BE2C (cell line): ENCODE measurements at regions not wholly inside any gene's neighbourhood (a gene's known extent, or its start where the extent isn't known, plus 50 kb on each side); places are given as distances from the start of the nearest gene placed in this dataset.

Source experiments
- DNase-seq: peaks from one replicate; pipeline ENCODE4 v3.0.0-alpha.2; 2020
- H3K27me3 ChIP-seq: fragments of 250-450 bp; sonication (Bioruptor Pico); 2 replicates; pipeline ENCODE4 v1.5.1; 2020; ENCODE audit warnings: mild to moderate bottlenecking
- H3K36me3 ChIP-seq: fragments of 250-450 bp; sonication (Bioruptor Pico); 2 replicates; pipeline ENCODE4 v1.5.1; 2020; ENCODE audit warnings: mild to moderate bottlenecking
- H3K4me1 ChIP-seq: fragments of 250-450 bp; sonication (Bioruptor Pico); 2 replicates; pipeline ENCODE4 v1.5.1; 2020
- H3K4me3 ChIP-seq: 2 replicates; pipeline ENCODE4 v1.5.1; 2011; ENCODE audit warnings: low read depth, low read length
- H3K9me3 ChIP-seq: fragments of 250-450 bp; sonication (Bioruptor Pico); 2 replicates; pipeline ENCODE4 v1.5.1; 2020
- TF ChIP-seq, protein P1 (sequence below): IDR thresholded peaks from 2 replicates; pipeline ENCODE4 v1.5.1; 2012; ENCODE audit warnings: mild to moderate bottlenecking, low read depth, low read length

DNA sequence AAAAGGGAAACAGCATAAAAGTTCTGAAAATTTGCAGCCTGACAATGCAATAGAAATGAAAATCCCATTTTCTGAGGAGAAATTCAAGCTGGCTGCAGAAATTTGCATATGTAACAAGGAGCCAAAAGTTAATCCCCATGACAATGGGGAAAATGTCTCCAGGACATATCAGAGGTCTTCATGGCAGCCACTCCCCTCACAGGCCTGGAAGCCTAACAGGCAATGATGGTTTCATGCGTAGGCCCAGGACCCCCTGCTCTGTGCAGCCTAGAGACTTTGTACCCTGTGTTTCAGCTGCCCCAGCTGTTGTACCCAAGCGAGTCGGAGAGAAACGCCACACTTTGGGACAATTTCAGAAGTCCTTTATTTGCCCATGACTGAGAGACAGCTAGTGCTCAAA is 701.3 kb upstream of the KLHL1 start:
- no peak for DNase-seq
- Histone ChIP-seq H3K9me3 (no peaks in the 10 kb centered on the region), H3K27me3 (no peaks in the 10 kb centered on the region), H3K4me3 (no peak overlapping the region), H3K4me1 (no peaks in the 10 kb centered on the region), H3K36me3 (no peaks in the 10 kb centered on the region)
- TF ChIP-seq, protein P1, sequence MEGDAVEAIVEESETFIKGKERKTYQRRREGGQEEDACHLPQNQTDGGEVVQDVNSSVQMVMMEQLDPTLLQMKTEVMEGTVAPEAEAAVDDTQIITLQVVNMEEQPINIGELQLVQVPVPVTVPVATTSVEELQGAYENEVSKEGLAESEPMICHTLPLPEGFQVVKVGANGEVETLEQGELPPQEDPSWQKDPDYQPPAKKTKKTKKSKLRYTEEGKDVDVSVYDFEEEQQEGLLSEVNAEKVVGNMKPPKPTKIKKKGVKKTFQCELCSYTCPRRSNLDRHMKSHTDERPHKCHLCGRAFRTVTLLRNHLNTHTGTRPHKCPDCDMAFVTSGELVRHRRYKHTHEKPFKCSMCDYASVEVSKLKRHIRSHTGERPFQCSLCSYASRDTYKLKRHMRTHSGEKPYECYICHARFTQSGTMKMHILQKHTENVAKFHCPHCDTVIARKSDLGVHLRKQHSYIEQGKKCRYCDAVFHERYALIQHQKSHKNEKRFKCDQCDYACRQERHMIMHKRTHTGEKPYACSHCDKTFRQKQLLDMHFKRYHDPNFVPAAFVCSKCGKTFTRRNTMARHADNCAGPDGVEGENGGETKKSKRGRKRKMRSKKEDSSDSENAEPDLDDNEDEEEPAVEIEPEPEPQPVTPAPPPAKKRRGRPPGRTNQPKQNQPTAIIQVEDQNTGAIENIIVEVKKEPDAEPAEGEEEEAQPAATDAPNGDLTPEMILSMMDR: no peak

DNA sequence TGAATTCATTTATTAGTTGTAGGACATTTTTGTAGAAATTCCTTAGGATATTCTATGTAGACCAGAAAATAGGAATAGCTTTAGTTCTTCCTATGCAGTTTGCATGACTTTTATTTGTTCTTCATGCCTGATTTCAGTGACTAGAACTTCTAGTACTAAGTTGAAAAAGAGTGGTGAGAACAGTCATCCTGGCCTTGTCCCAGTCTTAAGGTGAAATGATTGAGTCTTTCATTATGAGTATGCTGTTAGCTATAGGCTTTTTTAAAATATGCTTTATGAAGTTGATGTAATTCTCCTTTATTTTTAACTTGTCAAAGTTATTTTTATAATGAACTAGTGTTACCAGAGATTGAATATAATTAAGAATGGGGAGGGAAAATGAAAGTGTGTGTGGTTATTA is 690.1 kb upstream of the KLHL1 start:
- Histone ChIP-seq H3K9me3 (no peaks in the 10 kb centered on the region), H3K4me1 (no peaks in the 10 kb centered on the region), H3K27me3 (no peaks in the 10 kb centered on the region), H3K4me3 (no peak overlapping the region), H3K36me3 (no peaks in the 10 kb centered on the region)
- DNase-seq: no peak
- TF ChIP-seq, protein P1: no peak

DNA sequence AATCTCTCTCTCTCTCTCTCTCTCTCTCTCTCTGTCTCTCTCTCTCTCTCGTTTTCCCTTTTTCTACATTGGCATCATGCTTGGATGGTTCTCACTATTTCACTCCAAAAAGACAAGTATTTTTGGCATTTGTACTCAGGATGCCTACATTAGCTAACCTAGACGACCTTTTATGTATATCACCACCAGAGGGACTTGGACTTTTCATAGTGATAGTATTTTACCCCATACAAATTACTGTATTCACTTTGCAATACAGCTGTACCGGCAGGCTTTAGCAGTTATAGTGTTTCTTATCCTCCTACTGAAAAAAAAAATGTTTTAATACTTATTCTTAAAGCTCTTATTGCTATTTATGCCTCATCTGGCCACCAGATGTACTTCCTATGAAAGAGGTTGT is 687.2 kb upstream of the KLHL1 start:
- Histone ChIP-seq H3K4me1 (no peaks in the 10 kb centered on the region; the same call in 1 of the 2 replicates), H3K36me3 (no peaks in the 10 kb centered on the region), H3K4me3 (no peak overlapping the region), H3K9me3 (no peaks in the 10 kb centered on the region), H3K27me3 (no peaks in the 10 kb centered on the region)
- TF ChIP-seq, protein P1: peak; percentile 46
- no peak for DNase-seq

DNA sequence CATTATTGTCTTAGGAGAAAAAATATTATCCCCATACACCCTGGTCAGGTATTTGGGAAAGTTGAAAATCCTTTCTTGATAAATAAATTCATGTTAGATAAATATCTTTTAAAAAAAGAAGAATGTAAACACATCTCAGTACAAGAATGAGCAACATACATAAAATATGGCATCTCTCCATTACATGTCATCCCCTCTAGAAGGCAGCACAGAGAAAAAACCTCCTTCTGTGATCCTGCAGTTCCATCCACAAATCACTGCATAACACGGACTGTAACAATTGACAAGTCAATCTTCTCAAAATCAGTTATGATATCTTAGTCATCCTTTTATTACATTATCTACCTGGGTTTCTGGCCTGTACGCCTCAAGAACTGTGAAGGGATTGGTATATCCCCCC is 683.9 kb upstream of the KLHL1 start:
- no peak for DNase-seq
- Histone ChIP-seq H3K27me3 (no peaks in the 10 kb centered on the region), H3K4me3 (no peak overlapping the region), H3K9me3 (no peaks in the 10 kb centered on the region), H3K36me3 (no peaks in the 10 kb centered on the region), H3K4me1 (no peaks in the 10 kb centered on the region; the same call in 1 of the 2 replicates)
- TF ChIP-seq, protein P1: peak; percentile 56

DNA sequence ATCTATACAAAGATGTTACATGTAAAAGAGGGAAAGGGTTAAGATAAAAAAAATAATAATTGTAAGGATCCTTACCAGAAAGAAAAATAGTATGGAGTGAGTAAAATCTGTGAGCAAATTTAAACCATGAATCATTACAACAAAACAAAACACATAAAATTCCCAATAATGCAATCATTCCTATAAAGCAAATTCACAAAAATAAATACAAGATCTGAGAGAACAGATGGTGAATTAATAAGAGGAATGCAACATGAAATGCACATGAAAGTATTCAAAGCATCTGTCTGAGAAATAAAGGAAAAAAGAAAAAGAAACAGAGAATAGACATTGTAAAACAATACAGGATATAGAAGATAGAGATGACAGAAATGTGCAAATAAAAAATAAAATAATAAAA is 681.5 kb upstream of the KLHL1 start:
- H3K4me3 ChIP-seq: no peak overlapping the region
- no peak for DNase-seq

DNA sequence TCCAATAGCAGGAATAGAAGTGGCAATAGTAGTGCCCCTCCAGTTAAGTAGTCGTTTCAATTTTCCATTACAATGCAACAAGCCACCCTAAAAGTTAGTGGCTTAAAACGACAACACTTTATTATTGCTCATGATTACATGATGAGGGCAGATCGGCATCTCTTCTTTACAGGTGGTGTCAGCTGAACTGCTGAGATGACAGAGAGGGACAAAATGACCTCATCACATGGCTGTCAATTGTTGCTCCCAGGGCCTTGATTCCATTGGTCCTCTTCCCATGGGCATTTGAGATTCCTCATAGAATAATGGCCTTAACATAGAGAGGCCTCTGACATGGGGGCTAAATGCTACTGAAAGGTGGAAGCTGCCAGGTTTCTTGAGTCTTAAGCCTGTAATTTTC is 679.8 kb upstream of the KLHL1 start:
- no peaks in the 10 kb centered on the region for H3K9me3 ChIP-seq
- no peak for DNase-seq

More for the DNA sequence above, 681.5 kb upstream of the KLHL1 start:
- Histone ChIP-seq H3K4me1 (peaks cover 7% of the 10 kb centered on the region; the same call in 1 of the 2 replicates), H3K9me3 (no peaks in the 10 kb centered on the region), H3K27me3 (no peaks in the 10 kb centered on the region), H3K36me3 (no peaks in the 10 kb centered on the region)
- TF ChIP-seq, protein P1: no peak

More for the DNA sequence above, 679.8 kb upstream of the KLHL1 start:
- H3K36me3 ChIP-seq: no peaks in the 10 kb centered on the region
- no peak overlapping the region for H3K4me3 ChIP-seq
- no peaks in the 10 kb centered on the region for H3K27me3 ChIP-seq
- peaks cover 12% of the 10 kb centered on the region for H3K4me1 ChIP-seq
- TF ChIP-seq, protein P1: no peak
